A673 (cell line): ENCODE measurements at regions not wholly inside any gene's neighbourhood (a gene's known extent, or its start where the extent isn't known, plus 50 kb on each side); places are given as distances from the start of the nearest gene placed in this dataset.

Experiments
- BruUV-seq: library from RNA; stranded (reverse); fragments of 400-500 nt; replicated peaks from 2 replicates; lab custom pipeline; 2021; lab: Mats Ljungman, UMichigan
- CTCF ChIA-PET: fragments of 300-600 bp; sonication (Branson Sonifier 250); formaldehyde crosslinking; loops from one replicate; lab custom pipeline; 2022; ENCODE audit warnings: antibody characterized with exemption; lab: Charles Lee
- POLR2A ChIA-PET: fragments of 300-600 bp; sonication (Branson Sonifier 250); formaldehyde crosslinking; loops from one replicate; lab custom pipeline; 2022; ENCODE audit warnings: antibody characterized with exemption; ENCODE audit not compliant: low non-redundant PET; lab: Charles Lee
- DNase-seq: peaks from one replicate; pipeline ENCODE4 v3.0.0-alpha.2; 2015; ENCODE audit warnings: low spot score
- H3K27ac ChIP-seq: fragments of 200-600 bp; sonication (generic); 2 replicates; pipeline ENCODE4 v1.5.1; 2016; ENCODE audit warnings: mixed run types, low read depth, mild to moderate bottlenecking, mixed read lengths, antibody characterized with exemption, low read length; ENCODE audit not compliant: poor library complexity, severe bottlenecking
- H3K27me3 ChIP-seq: fragments of 200-600 bp; sonication (generic); replicated peaks from 2 replicates; pipeline ENCODE4 v1.6.1; 2017; ENCODE audit warnings: mixed run types, low read depth, mild to moderate bottlenecking, mixed read lengths, antibody characterized with exemption, low read length; ENCODE audit not compliant: insufficient read depth, poor library complexity
- H3K36me3 ChIP-seq: fragments of 200-600 bp; sonication (generic); 2 replicates; pipeline ENCODE4 v1.6.1; 2016; ENCODE audit warnings: mixed run types, mild to moderate bottlenecking, mixed read lengths, antibody characterized with exemption, low read length; ENCODE audit not compliant: insufficient read depth, poor library complexity, severe bottlenecking
- H3K4me1 ChIP-seq: fragments of 200-600 bp; sonication (generic); 2 replicates; pipeline ENCODE4 v1.6.1; 2017; ENCODE audit warnings: mixed run types, mild to moderate bottlenecking, mixed read lengths, antibody characterized with exemption, low read length; ENCODE audit not compliant: insufficient read depth, poor library complexity, severe bottlenecking
- H3K4me3 ChIP-seq: fragments of 200-600 bp; sonication (generic); 2 replicates; pipeline ENCODE4 v1.5.1; 2016; ENCODE audit warnings: low read depth, mixed run types, mild to moderate bottlenecking, mixed read lengths, low read length; ENCODE audit not compliant: poor library complexity, severe bottlenecking
- H3K9me3 ChIP-seq: fragments of 200-600 bp; sonication (generic); 2 replicates; pipeline ENCODE4 v1.6.1; 2016; ENCODE audit warnings: mixed run types, low read depth, mild to moderate bottlenecking, mixed read lengths, antibody characterized with exemption, low read length; ENCODE audit not compliant: poor library complexity, severe bottlenecking
- CTCF ChIP-seq: fragments of 300-800, 200-600 bp; sonication (generic); conservative IDR thresholded peaks from 2 replicates; pipeline ENCODE4 v1.5.1; 2017; ENCODE audit warnings: low read depth, mild to moderate bottlenecking, antibody characterized with exemption, low read length, moderate library complexity, mixed read lengths
- EZH2 ChIP-seq: fragments of 200-600 bp; sonication (generic); IDR thresholded peaks from 2 replicates; pipeline ENCODE4 v1.6.1; 2017; ENCODE audit warnings: borderline replicate concordance, low read depth, mild to moderate bottlenecking, mixed read lengths, antibody characterized with exemption, low read length; ENCODE audit not compliant: poor library complexity, severe bottlenecking
- intact Hi-C: fragments of 100-400 bp; cut with micrococcal nuclease; formaldehyde crosslinking; loops from one replicate; pipeline ENCODE4 v1.10.0; 2022; ENCODE audit not compliant: unreplicated experiment

GRCh38 chr13:40494946-40495620 lies 171.4 kb downstream of the FOXO1 start:
- Histone ChIP-seq H3K36me3 (no peaks in the 10 kb centered on the region), H3K9me3 (no peaks in the 10 kb centered on the region), H3K4me1 (no peaks in the 10 kb centered on the region), H3K27ac (no peak overlapping the region), H3K27me3 (peaks cover 3% of the 10 kb centered on the region), H3K4me3 (no peak overlapping the region)
- intact Hi-C loops: no loop called here
- TF ChIP-seq EZH2: no peak
- no peak for TF ChIP-seq CTCF
- POLR2A ChIA-PET: no interaction called here
- no peak for DNase-seq
- BruUV-seq: no TSS peak
- CTCF ChIA-PET: no interaction called here

GRCh38 chr13:40495621-40496001 lies 170.8 kb downstream of the FOXO1 start:
- CTCF ChIA-PET: no interaction called here
- intact Hi-C loops: no loop called here
- peaks cover 3% of the 10 kb centered on the region for H3K27me3 ChIP-seq
- H3K27ac ChIP-seq: no peak overlapping the region
- H3K4me3 ChIP-seq: no peak overlapping the region
- H3K9me3 ChIP-seq: no peaks in the 10 kb centered on the region
- no peaks in the 10 kb centered on the region for H3K36me3 ChIP-seq
- no peak for DNase-seq
- no peak for TF ChIP-seq EZH2
- no peak for TF ChIP-seq CTCF
- BruUV-seq: no TSS peak
- H3K4me1 ChIP-seq: no peaks in the 10 kb centered on the region
- POLR2A ChIA-PET: no interaction called here

GRCh38 chr13:40496035-40496810 lies 170.2 kb downstream of the FOXO1 start:
- POLR2A ChIA-PET: no interaction called here
- no peaks in the 10 kb centered on the region for H3K9me3 ChIP-seq
- TF ChIP-seq EZH2 (no peak), CTCF (no peak)
- no peak overlapping the region for H3K4me3 ChIP-seq
- DNase-seq: no peak
- intact Hi-C loops: no loop called here
- H3K27me3 ChIP-seq: no peaks in the 10 kb centered on the region
- H3K36me3 ChIP-seq: no peaks in the 10 kb centered on the region
- H3K4me1 ChIP-seq: no peaks in the 10 kb centered on the region
- no peak overlapping the region for H3K27ac ChIP-seq
- CTCF ChIA-PET: no interaction called here
- BruUV-seq: no TSS peak
